ENCODE measurements at regions not wholly inside any gene's neighbourhood (a gene's known extent, or its start where the extent isn't known, plus 50 kb on each side); places are given as distances from the start of the nearest gene placed in this dataset.

- 63 to 71% methylated on average over 1 of the region's 1 CpG for WGBS, 2 donors (ENCODE audit: low coverage in 1 of 2)
Measured at GRCh38 chr7:94182066-94182465, 177.9 kb upstream of the BET1 start.

GRCh38 chr7:94182721-94183120 is 178.6 kb upstream of the BET1 start:
- Histone ChIP-seq H3K27me3 (no peaks in the 10 kb centered on the region), H3K27ac (peak overlapping the region in 2 of 4 donors; percentile 64 to 70), H3K9me3 (no peaks in the 10 kb centered on the region), H3K4me1 (peaks cover 0 to 3% (median 0%) of the 10 kb centered on the region in 3 donors), H3K36me3 (no peaks in the 10 kb centered on the region), H3K4me3 (no peak overlapping the region)
- TF ChIP-seq EP300 (IDR thresholded peaks at IDR 0.05) (no peak), POLR2A (IDR thresholded peaks at IDR 0.05) (no peak), CTCF (IDR thresholded peaks at IDR 0.05) (no peak), POLR2AphosphoS5 (IDR thresholded peaks at IDR 0.05) (no peak)
- no peak for ATAC-seq
- WGBS, 2 donors (ENCODE audit: low coverage in 1 of 2): 71 to 81% methylated on average over 3 of the region's 3 CpGs

More at GRCh38 chr7:94182066-94182465, 177.9 kb upstream of the BET1 start:
- Histone ChIP-seq H3K27ac (no peak overlapping the region), H3K36me3 (no peaks in the 10 kb centered on the region), H3K27me3 (no peaks in the 10 kb centered on the region), H3K9me3 (no peaks in the 10 kb centered on the region), H3K4me3 (no peak overlapping the region), H3K4me1 (peaks cover 0 to 3% (median 0%) of the 10 kb centered on the region in 3 donors)
- no peak for ATAC-seq
- TF ChIP-seq POLR2A (IDR thresholded peaks at IDR 0.05) (no peak), CTCF (IDR thresholded peaks at IDR 0.05) (no peak), EP300 (IDR thresholded peaks at IDR 0.05) (no peak), POLR2AphosphoS5 (IDR thresholded peaks at IDR 0.05) (no peak)

GRCh38 chr7:94183289-94183749 is 179.2 kb upstream of the BET1 start:
- Histone ChIP-seq H3K36me3 (no peaks in the 10 kb centered on the region), H3K27me3 (no peaks in the 10 kb centered on the region), H3K4me1 (peaks cover 0 to 3% (median 0%) of the 10 kb centered on the region in 3 donors), H3K9me3 (no peaks in the 10 kb centered on the region), H3K27ac (peak overlapping the region in 3 of 4 donors; percentile 48 to 70 (median 64)), H3K4me3 (no peak overlapping the region)
- no peak for TF ChIP-seq CTCF (IDR thresholded peaks at IDR 0.05)
- no peak for TF ChIP-seq EP300 (IDR thresholded peaks at IDR 0.05)
- TF ChIP-seq POLR2AphosphoS5 (IDR thresholded peaks at IDR 0.05): peak; percentile 49
- peak; percentile 93 for ATAC-seq
- WGBS, 2 donors (ENCODE audit: low coverage in 1 of 2): 13 to 29% methylated on average over 2 of the region's 2 CpGs

GRCh38 chr7:94183891-94184290 is 179.7 kb upstream of the BET1 start:
- no peaks in the 10 kb centered on the region for H3K27me3 ChIP-seq
- peaks cover 0 to 3% (median 0%) of the 10 kb centered on the region in 3 donors for H3K4me1 ChIP-seq
- H3K36me3 ChIP-seq: no peaks in the 10 kb centered on the region
- TF ChIP-seq POLR2AphosphoS5 (IDR thresholded peaks at IDR 0.05): no peak
- no peak for TF ChIP-seq POLR2A (IDR thresholded peaks at IDR 0.05)
- no peak for TF ChIP-seq CTCF (IDR thresholded peaks at IDR 0.05)
- no peak for TF ChIP-seq EP300 (IDR thresholded peaks at IDR 0.05)
- ATAC-seq: no peak
- H3K9me3 ChIP-seq: no peaks in the 10 kb centered on the region
- WGBS, 2 donors (ENCODE audit: low coverage in 1 of 2): 75 to 76% methylated on average over 3 of the region's 3 CpGs
- peak overlapping the region in 3 of 4 donors; percentile 4 to 70 (median 21) for H3K27ac ChIP-seq
- no peak overlapping the region for H3K4me3 ChIP-seq

- H3K9me3 ChIP-seq: no peaks in the 10 kb centered on the region
- 100% methylated on average over 2 of the region's 2 CpGs for WGBS, 2 donors (ENCODE audit: low coverage in 1 of 2)
- ATAC-seq: no peak
- no peaks in the 10 kb centered on the region for H3K36me3 ChIP-seq
- no peak for TF ChIP-seq CTCF (IDR thresholded peaks at IDR 0.05)
- TF ChIP-seq POLR2AphosphoS5 (IDR thresholded peaks at IDR 0.05): no peak
- TF ChIP-seq EP300 (IDR thresholded peaks at IDR 0.05): no peak
- TF ChIP-seq POLR2A (IDR thresholded peaks at IDR 0.05): no peak
- H3K27me3 ChIP-seq: no peaks in the 10 kb centered on the region
- H3K4me3 ChIP-seq: no peak overlapping the region
- H3K4me1 ChIP-seq: no peaks in the 10 kb centered on the region
- no peak overlapping the region for H3K27ac ChIP-seq
Measured at GRCh38 chr7:94188350-94188749, 184.2 kb upstream of the BET1 start.
